Common myeloid progenitor, CD34-positive (primary cell): ENCODE measurements at regions not wholly inside any gene's neighbourhood (a gene's known extent, or its start where the extent isn't known, plus 50 kb on each side); places are given as distances from the start of the nearest gene placed in this dataset.
"Not testable (repeated sequence)": the region's sequence is repeated elsewhere in the genome, so short reads cannot be mapped to it uniquely, and the experiment has no call there.

Source experiments
- CTCF ChIA-PET: fragments of 350-600 bp; sonication (Branson Sonifier 250); formaldehyde crosslinking; loops from one replicate; lab custom pipeline; 2021; ENCODE audit warnings: antibody characterized with exemption; lab: Charles Lee
- POLR2A ChIA-PET: fragments of 350-600 bp; sonication (Branson Sonifier 250); formaldehyde crosslinking; loops from one replicate; lab custom pipeline; 2021; ENCODE audit warnings: antibody characterized with exemption; lab: Charles Lee
- DNase-seq, 3 donors: peaks; one replicate each; pipeline versions ENCODE4 v3.0.0 to v3.0.0-alpha.2; 2013
- H3K27ac ChIP-seq, 2 experiments: 1 replicate in 1 of 2; 2 replicates in 1 of 2; pipeline ENCODE4 v1.7.0; 2013; ENCODE audit warnings: inconsistent platforms in 2 of 2, low read length in 2 of 2, mild to moderate bottlenecking in 2 of 2, low read depth in 1 of 2, moderate library complexity in 1 of 2; ENCODE audit not compliant: severe bottlenecking in 2 of 2, insufficient read depth in 1 of 2, poor library complexity in 1 of 2
- H3K27me3 ChIP-seq, 5 experiments: replicated peaks in 2 of 5; 1 replicate in 3 of 5; 2 replicates in 2 of 5; pipeline versions ENCODE4 v1.6.1 to v1.7.0; 2013; ENCODE audit warnings: low read length in 4 of 5, mild to moderate bottlenecking in 2 of 5, moderate library complexity in 2 of 5, inconsistent platforms in 1 of 5; ENCODE audit not compliant: insufficient read depth in 5 of 5, control insufficient read depth in 4 of 5
- H3K36me3 ChIP-seq, 4 experiments: 1 replicate in 2 of 4; 2 replicates in 2 of 4; pipeline versions ENCODE4 v1.6.1 to v1.7.0; 2013; ENCODE audit warnings: low read length in 3 of 4, control low read depth in 1 of 4, mild to moderate bottlenecking in 1 of 4; ENCODE audit not compliant: control insufficient read depth in 4 of 4, insufficient read depth in 4 of 4
- H3K4me1 ChIP-seq, 4 experiments: 1 replicate in 3 of 4; 2 replicates in 1 of 4; pipeline versions ENCODE4 v1.6.1 to v1.7.1; 2013; ENCODE audit warnings: low read length in 3 of 4, mild to moderate bottlenecking in 3 of 4, control low read depth in 1 of 4, inconsistent platforms in 1 of 4, moderate library complexity in 1 of 4; ENCODE audit not compliant: control insufficient read depth in 4 of 4, insufficient read depth in 4 of 4; ENCODE audit errors: control extremely low read depth in 1 of 4
- H3K4me3 ChIP-seq, 7 experiments: 1 replicate in 4 of 7; 2 replicates in 3 of 7; pipeline versions ENCODE4 v1.5.1 to v1.7.0; 2013; ENCODE audit warnings: mild to moderate bottlenecking in 7 of 7, low read length in 6 of 7, moderate library complexity in 6 of 7, inconsistent platforms in 2 of 7, low read depth in 2 of 7, control low read depth in 1 of 7; ENCODE audit not compliant: insufficient read depth in 4 of 7, control insufficient read depth in 1 of 7; ENCODE audit errors: extremely low read depth in 1 of 7
- H3K9me3 ChIP-seq, 5 experiments: 1 replicate in 4 of 5; 2 replicates in 1 of 5; pipeline versions ENCODE4 v1.6.1 to v1.7.1; 2013; ENCODE audit warnings: low read length in 4 of 5, mild to moderate bottlenecking in 2 of 5, inconsistent platforms in 1 of 5, low read depth in 1 of 5, moderate library complexity in 1 of 5; ENCODE audit not compliant: control insufficient read depth in 4 of 5, insufficient read depth in 2 of 5; ENCODE audit errors: control extremely low read depth in 1 of 5
- whole genome bisulfite sequencing: methylation state at CpG from one replicate; pipeline ENCODE4 v1.1.5; 2013; ENCODE audit not compliant: insufficient coverage; 5-methylcytosine and 5-hydroxymethylcytosine counted together

DNA sequence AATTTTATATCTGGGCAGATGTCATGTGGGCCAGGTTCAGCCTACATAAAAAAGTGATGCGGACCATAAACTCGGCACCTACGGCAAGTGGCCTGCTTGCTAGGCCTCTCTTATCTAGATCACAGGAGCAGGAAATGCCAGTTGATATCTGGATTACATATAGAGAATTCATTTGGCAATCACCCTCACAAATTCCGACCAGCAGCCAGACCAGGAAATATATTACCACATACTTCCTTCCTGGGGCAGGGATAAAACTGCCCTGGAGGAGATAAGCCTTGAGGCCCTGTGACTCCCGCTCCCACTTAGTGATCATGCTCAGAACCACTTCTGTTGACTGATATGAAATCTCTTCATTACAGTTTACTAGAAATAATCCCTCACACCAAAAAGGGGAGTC lies 282.4 kb upstream of the FRG1 start:
- H3K4me3 ChIP-seq, POLR2A ChIA-PET, H3K9me3 ChIP-seq, CTCF ChIA-PET, H3K36me3 ChIP-seq, H3K27me3 ChIP-seq: not testable (repeated sequence)
- no CpG with 5 or more reads among the region's 5 CpGs for WGBS
- peaks cover 0 to 49% (median 28%) of the 10 kb centered on the region in 4 experiments for H3K4me1 ChIP-seq
- H3K27ac ChIP-seq, result peak overlapping the region in 1 of 2 experiments; percentile 49
- DNase-seq, result peak; percentile 58 to 80 (median 63)

DNA sequence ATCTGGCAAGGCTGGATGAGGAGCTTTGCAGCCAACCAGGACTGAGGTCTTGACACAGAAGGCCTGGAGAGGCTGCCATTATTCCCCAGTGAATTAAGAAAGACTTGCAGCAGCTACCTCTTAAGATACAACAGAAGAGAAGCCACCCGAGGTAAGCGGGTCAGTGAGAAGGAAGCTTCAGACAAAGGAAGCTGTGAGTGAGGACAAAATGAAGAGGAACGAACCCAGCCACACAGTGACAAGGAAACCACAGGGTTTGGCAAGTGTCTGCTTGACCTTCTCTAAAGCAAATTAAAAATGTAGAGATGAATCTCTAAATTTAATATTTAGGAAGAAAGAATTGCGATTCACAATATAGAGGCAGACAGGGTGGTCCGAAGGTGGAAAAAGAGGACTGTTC lies 281.8 kb upstream of the FRG1 start:
- H3K9me3 ChIP-seq, H3K27me3 ChIP-seq, POLR2A ChIA-PET, DNase-seq, H3K36me3 ChIP-seq, CTCF ChIA-PET: not testable (repeated sequence)
- Histone ChIP-seq H3K4me1 (peaks cover 0 to 49% (median 28%) of the 10 kb centered on the region in 4 experiments), H3K27ac (peak overlapping the region in 1 of 2 experiments; percentile 49), H3K4me3 (peak overlapping the region in 1 of 7 experiments; percentile 11)
- WGBS, result no CpG with 5 or more reads among the region's 5 CpGs

DNA sequence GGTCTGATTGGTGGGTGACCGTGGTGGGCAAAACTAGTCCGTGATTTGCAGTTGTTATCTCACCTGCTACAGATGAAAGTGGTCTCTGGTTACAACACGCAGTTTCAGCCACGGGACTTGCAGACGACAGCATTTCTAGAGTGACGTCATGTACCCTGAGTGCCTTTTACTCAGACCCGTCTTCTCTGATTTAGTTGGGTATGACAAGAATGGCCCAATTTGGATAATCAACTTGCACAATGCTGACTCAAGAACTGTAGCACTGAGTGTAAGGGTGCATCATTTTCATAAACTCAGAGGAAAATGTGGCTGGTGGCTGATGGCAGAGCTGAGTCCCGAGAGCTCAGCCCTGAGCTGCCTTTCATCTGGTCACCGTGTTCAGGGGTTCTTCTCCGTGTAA lies 281.4 kb upstream of the FRG1 start:
- Histone ChIP-seq H3K4me3 (peak overlapping the region in 2 of 7 experiments; percentile 11 to 39), H3K4me1 (peaks cover 0 to 49% (median 26%) of the 10 kb centered on the region in 4 experiments), H3K27ac (no peak overlapping the region), H3K27me3 (no peaks in the 10 kb centered on the region), H3K9me3 (no peaks in the 10 kb centered on the region), H3K36me3 (no peaks in the 10 kb centered on the region)
- ChIA-PET POLR2A (no interaction called here), CTCF (no interaction called here)
- DNase-seq, result peak in 2 of 3 donors; percentile 40 to 59
- WGBS, result 70% methylated on average over 8 of the region's 10 CpGs

DNA sequence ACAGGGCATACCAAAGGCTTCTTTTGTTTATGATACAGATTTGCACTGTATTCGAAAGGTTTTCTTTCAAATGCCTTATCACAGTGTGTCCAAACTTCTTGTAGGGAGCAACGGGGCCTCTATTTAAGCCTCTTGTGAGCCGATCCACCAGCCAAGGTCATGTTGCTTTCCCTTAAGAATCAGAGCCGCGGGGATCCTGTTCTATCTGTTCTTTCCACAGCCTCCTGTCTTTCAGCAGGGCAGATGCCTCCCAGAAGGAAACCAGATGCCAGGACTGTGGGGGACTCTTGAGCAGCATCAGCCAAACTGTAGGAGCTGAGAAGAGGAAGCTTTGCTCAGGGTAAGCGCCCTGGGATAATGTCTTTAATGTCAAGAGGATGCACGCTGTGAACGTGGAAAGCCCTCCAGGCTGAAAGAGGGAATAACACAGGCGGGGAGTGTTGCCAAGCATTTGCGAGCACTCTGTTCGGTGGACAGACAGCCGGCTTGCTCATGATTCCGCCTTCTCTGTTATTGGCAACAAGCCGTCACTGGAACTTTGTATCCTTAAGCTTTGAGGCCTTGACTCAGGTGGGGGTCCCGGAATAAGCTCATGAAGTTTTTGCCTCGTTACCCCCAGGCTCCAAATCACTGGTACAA lies 279.8 kb upstream of the FRG1 start:
- WGBS, result 94% methylated on average over 12 of the region's 16 CpGs
- CTCF ChIA-PET, result no interaction called here
- H3K4me1 ChIP-seq, result peaks cover 0 to 47% (median 25%) of the 10 kb centered on the region in 4 experiments

DNA sequence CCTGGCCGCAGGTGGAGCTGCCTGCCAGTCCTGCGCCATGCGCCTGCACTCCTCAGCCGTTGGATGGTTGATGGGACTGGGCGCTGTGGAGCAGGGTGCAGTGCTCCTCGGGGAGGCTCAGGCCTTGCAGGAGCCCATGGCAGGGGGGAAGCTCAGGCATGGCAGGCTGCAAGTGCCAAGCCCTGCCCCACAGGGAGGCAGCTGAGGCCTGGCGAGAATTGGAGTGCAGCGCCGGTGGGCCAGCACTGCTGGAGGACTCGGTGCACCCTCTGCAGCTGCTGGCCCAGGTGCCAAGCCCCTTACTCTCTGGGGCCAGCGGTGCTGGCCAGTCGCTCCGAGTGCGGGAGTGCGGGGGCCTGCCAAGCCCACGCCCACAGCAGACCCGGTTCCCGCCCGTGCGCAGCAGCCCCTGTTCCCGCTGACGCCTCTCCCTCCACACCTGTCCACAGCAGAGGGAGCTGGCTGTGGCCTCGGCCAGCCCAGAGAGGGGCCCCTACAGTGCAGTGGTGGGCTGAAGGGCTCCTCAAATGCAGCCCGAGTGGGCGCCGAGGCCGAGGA lies 275.9 kb upstream of the FRG1 start:
- H3K4me1 ChIP-seq, result peaks cover 0 to 17% (median 2%) of the 10 kb centered on the region in 4 experiments
- H3K36me3 ChIP-seq, result no peaks in the 10 kb centered on the region
- CTCF ChIA-PET, result no interaction called here
- H3K27ac ChIP-seq, result no peak overlapping the region
- POLR2A ChIA-PET, result no interaction called here
- 96% methylated on average over 27 of the region's 27 CpGs for WGBS
- H3K4me3 ChIP-seq, result no peak overlapping the region
- no peaks in the 10 kb centered on the region for H3K9me3 ChIP-seq
- DNase-seq, result no peak
- H3K27me3 ChIP-seq, result no peaks in the 10 kb centered on the region

More for the DNA sequence above, 279.8 kb upstream of the FRG1 start:
- DNase-seq, result no peak
- Histone ChIP-seq H3K27ac (no peak overlapping the region), H3K36me3 (no peaks in the 10 kb centered on the region), H3K9me3 (no peaks in the 10 kb centered on the region), H3K27me3 (no peaks in the 10 kb centered on the region), H3K4me3 (no peak overlapping the region)
- POLR2A ChIA-PET, result no interaction called here

DNA sequence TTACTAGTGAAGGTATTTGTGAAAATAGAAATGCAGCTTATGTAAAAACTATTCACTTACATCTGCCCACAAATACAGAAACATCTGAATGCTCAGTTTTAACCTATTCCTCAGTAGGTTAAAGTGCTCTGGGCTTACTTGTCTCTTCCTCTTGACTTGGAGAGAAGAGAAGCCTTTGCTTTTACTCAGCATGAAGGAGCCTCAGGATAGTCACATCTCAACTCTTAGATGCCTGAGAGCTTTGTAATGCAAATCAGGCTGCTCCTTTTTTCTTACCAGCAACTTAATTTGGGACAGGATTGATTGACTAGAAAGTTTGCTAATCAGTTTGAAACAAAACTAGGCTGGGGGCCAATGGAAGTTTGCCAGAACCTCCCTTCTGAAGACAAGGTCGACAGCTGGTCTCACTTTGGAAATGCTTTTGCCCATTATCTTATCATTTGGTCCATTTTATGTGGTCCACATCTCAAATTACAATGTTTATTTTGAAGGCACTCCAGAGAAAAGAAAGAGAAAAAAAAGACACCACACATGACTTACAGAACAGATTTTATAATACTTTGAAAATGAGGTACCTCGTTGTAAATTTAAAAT lies 274.9 kb upstream of the FRG1 start:
- H3K4me3 ChIP-seq, H3K4me1 ChIP-seq, H3K27me3 ChIP-seq, H3K36me3 ChIP-seq, H3K27ac ChIP-seq, POLR2A ChIA-PET, H3K9me3 ChIP-seq, CTCF ChIA-PET, DNase-seq: not testable (repeated sequence)
- WGBS, result no CpG with 5 or more reads among the region's 2 CpGs

DNA sequence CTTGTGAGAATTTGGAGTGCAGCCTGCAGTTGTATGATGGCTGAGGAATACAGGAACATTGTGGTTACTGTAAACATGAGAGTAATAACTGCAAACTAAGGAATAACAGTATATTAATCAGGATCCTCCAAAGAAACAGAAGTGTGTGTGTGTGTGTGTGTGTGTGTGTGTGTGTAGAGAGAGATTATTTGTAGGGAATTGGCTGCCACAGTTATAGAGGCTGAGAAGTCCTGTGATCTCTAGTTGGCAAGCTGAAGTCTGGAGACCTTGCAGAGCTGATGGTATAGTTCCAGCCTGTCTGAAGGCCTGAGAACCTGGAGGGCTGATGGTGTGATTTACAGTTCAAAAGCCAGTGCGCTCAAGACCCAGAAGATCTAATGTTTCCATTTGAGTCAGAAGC lies 273.3 kb upstream of the FRG1 start:
- H3K4me3 ChIP-seq, H3K27me3 ChIP-seq, CTCF ChIA-PET, H3K9me3 ChIP-seq, H3K36me3 ChIP-seq, DNase-seq, H3K27ac ChIP-seq, H3K4me1 ChIP-seq: not testable (repeated sequence)
- WGBS, result no CpG with 5 or more reads among the region's 1 CpG
- POLR2A ChIA-PET, result interaction anchor here (0.6 kb wide), 1 partner anchor 53 kb away, joined by 3 read pairs; no protein-coding TSS in a partner anchor
